Heart left ventricle (tissue), 16 donors: ENCODE measurements at regions not wholly inside any gene's neighbourhood (a gene's known extent, or its start where the extent isn't known, plus 50 kb on each side); places are given as distances from the start of the nearest gene placed in this dataset.

Source experiments
- ATAC-seq, 4 donors: fragments of 200-7000 bp; cut with Tn5 transposase; one replicate each; pipeline ENCODE4 v1.9.1; 2020 to 2022; ENCODE audit warnings: moderate library complexity in 4 of 4, mild to moderate bottlenecking in 3 of 4, moderate number of reproducible peaks in 1 of 4
- DNase-seq, 5 donors: peaks; one replicate each; pipeline ENCODE4 v3.0.0-alpha.2; 2020
- H3K27ac ChIP-seq, 12 donors: fragments of 200-600 bp; sonication (generic) in 4 of 12; one replicate each; pipeline versions ENCODE4 v1.5.0 to v1.8.0; 2016 to 2022; ENCODE audit warnings: mild to moderate bottlenecking in 2 of 12
- H3K27me3 ChIP-seq, 9 donors: fragments of 200-600 bp; sonication (generic) in 2 of 9; one replicate each; pipeline versions ENCODE4 v1.5.1 to v1.8.0; 2016 to 2022; ENCODE audit warnings: mild to moderate bottlenecking in 3 of 9
- H3K36me3 ChIP-seq, 9 donors: fragments of 200-600 bp; sonication (generic) in 2 of 9; one replicate each; pipeline versions ENCODE4 v1.5.0 to v1.8.0; 2018 to 2022; ENCODE audit warnings: mild to moderate bottlenecking in 2 of 9
- H3K4me1 ChIP-seq, 12 donors: fragments of 200-600 bp; sonication (generic) in 4 of 12; one replicate each; pipeline versions ENCODE4 v1.5.0 to v1.8.0; 2016 to 2022; ENCODE audit warnings: mild to moderate bottlenecking in 3 of 12
- H3K4me3 ChIP-seq, 12 donors: fragments of 200-600 bp; sonication (generic) in 4 of 12; one replicate each; pipeline versions ENCODE4 v1.5.0 to v1.8.0; 2017 to 2022; ENCODE audit warnings: mild to moderate bottlenecking in 9 of 12, moderate library complexity in 4 of 12
- H3K9me3 ChIP-seq, 12 donors: fragments of 200-600 bp; sonication (generic) in 4 of 12; one replicate each; pipeline versions ENCODE4 v1.5.0 to v1.8.0; 2016 to 2022; ENCODE audit warnings: mild to moderate bottlenecking in 1 of 12
- POLR2A ChIP-seq, 2 donors: fragments of 450-650 bp; IDR thresholded peaks; one replicate each; pipeline ENCODE4 v1.6.1; 2017; ENCODE audit warnings: antibody characterized with exemption in 2 of 2, mild to moderate bottlenecking in 2 of 2, moderate library complexity in 2 of 2
- WGBS, 4 donors: extraction: QIAGEN DNeasy Blood & Tissue Kit in 2 of 4; methylation state at CpG; one replicate each; pipeline versions ENCODE4 v1.1.5 to v1.1.7; 2013 to 2018; 5-methylcytosine and 5-hydroxymethylcytosine counted together
- intact Hi-C, 10 donors: fragments of 100-400 bp; cut with DNase I; formaldehyde crosslinking; loops; one replicate each; pipeline versions ENCODE4 v1.11.1 to v1.14.2; 2022
- TF ChIP-seq, protein P1 (sequence below), 12 donors: fragments of 200-600 bp; sonication (generic) in 4 of 12; IDR thresholded peaks; one replicate each; pipeline versions ENCODE4 v1.5.0 to v1.8.0; 2018 to 2022; ENCODE audit warnings: antibody characterized with exemption in 12 of 12, mild to moderate bottlenecking in 5 of 12
- donor health status: ischemic (EF 13 %, LVEDD 7.1; RV severe dilation, severe dysfunction).
- donor health status: healthy with polysubstance abuse.
- donor health status: DM: no; HTN: yes; CAD: no.
- donor health status: DM: no; HTN: no; CAD: no.
- donor health status: ischemic (EF 25% LVEDD 6.9; RV normal size, moderate dysfunction).
- donor health status: ischemic (EF 25% LVEDD 5.7; RV mildly dilated, moderate dysfunction).
- donor health status: healthy.
- donor health status: DM: yes; HTN: yes; CAD: no.
- donor health status: ischemic (EF 35%, LVEDD 5.7; RV mildly dilated, moderate dysfunction).
- donor health status: nonischemic (EF 11% LVEDD 7.7; RV severe dilation, severe dysfunction).
- donor health status: DM: yes; HTN: yes; CAD: no.
- donor health status: PGD.
- donor health status: ischemic (EF 29% LVEDD 5.4; RV normal size, mild dysfunction).
- donor health status: nonischemic (EF 23%, LVEDD 6.1; RV moderate dilation, normal function).

DNA sequence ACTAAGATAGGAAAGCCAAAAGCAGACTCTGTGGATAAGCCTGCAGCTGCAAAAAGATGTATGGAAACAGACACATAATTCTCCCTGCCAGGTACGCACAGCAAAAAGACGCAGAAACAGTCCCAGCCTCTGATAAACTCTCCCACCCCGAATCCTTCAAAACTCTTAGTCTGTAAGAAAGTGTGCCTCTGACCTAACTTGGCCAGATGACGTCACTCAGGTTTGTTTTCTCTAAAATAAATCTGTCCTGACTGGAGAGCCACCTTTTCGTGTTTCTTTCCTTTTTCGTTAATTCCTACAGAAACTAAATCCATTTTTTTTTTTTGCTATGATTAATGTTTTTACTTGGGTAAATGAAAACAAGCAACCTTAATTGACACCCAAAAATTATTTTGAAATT, 793.8 kb downstream of the SORCS1 start:
- no peak for TF ChIP-seq POLR2A (IDR thresholded peaks at IDR 0.05)
- TF ChIP-seq, protein P1, sequence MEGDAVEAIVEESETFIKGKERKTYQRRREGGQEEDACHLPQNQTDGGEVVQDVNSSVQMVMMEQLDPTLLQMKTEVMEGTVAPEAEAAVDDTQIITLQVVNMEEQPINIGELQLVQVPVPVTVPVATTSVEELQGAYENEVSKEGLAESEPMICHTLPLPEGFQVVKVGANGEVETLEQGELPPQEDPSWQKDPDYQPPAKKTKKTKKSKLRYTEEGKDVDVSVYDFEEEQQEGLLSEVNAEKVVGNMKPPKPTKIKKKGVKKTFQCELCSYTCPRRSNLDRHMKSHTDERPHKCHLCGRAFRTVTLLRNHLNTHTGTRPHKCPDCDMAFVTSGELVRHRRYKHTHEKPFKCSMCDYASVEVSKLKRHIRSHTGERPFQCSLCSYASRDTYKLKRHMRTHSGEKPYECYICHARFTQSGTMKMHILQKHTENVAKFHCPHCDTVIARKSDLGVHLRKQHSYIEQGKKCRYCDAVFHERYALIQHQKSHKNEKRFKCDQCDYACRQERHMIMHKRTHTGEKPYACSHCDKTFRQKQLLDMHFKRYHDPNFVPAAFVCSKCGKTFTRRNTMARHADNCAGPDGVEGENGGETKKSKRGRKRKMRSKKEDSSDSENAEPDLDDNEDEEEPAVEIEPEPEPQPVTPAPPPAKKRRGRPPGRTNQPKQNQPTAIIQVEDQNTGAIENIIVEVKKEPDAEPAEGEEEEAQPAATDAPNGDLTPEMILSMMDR (IDR thresholded peaks at IDR 0.05), result no peak
- WGBS, 4 donors, result 82 to 92% (median 88%) methylated on average over 6 of the region's 6 CpGs
- Histone ChIP-seq H3K27me3 (no peaks in the 10 kb centered on the region), H3K36me3 (no peaks in the 10 kb centered on the region), H3K27ac (no peak overlapping the region), H3K4me3 (no peak overlapping the region), H3K9me3 (no peaks in the 10 kb centered on the region), H3K4me1 (peaks cover 0 to 4% (median 0%) of the 10 kb centered on the region in 12 donors)
- ATAC-seq (no peak), DNase-seq (no peak)
- intact Hi-C loops, result no loop called here

DNA sequence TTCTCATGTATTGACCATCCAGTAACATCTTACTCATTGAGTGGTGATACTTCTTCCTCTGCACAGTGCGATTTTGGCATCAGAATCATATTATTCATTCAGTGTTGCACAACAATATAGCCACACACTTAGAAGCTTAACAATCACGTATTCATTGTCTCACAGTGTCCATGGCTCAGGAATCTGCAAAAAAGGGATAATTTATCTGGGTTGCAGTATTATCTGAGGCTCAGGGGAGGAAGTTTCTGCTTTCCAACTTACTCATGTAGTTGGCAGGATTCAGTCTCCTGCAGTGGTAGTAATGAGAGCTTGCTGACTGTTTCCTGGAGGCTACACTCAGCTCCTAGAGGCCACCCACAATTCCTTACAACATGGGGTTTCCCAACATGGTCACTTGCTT, 803.6 kb downstream of the SORCS1 start:
- no peaks in the 10 kb centered on the region for H3K4me1 ChIP-seq
- no peaks in the 10 kb centered on the region for H3K36me3 ChIP-seq
- H3K27me3 ChIP-seq, result no peaks in the 10 kb centered on the region
- DNase-seq, result no peak
- intact Hi-C loops, result no loop called here
- 44 to 64% (median 52%) methylated on average over 2 of the region's 2 CpGs for WGBS, 4 donors
- peak in 3 of 4 donors; percentile 60 to 94 (median 90) for ATAC-seq
- no peak overlapping the region for H3K27ac ChIP-seq
- no peak overlapping the region for H3K4me3 ChIP-seq
- no peaks in the 10 kb centered on the region for H3K9me3 ChIP-seq
- TF ChIP-seq POLR2A (IDR thresholded peaks at IDR 0.05), result no peak
- TF ChIP-seq, protein P1 (IDR thresholded peaks at IDR 0.05), result no peak

DNA sequence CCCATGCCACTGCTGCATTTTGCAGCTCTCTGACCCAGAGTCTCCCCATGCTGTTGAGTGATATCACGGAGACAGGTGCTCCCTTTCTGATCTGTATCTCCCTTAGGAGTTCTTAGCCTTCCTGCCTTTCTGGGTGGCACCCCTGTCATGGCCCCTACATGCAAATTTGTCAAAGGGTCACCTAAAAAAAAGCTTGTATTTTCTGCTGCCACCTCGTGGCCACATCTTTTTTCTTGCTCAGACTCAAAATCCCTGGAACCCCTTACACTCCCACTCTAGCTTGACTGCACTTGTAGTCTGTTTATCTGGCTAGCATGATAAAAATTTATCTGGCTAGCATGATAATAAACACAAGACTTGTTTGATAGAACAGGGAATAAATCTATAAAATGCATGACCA, 809.1 kb downstream of the SORCS1 start:
- no peak for ATAC-seq
- 39 to 50% (median 45%) methylated on average over 2 of the region's 2 CpGs for WGBS, 4 donors

DNA sequence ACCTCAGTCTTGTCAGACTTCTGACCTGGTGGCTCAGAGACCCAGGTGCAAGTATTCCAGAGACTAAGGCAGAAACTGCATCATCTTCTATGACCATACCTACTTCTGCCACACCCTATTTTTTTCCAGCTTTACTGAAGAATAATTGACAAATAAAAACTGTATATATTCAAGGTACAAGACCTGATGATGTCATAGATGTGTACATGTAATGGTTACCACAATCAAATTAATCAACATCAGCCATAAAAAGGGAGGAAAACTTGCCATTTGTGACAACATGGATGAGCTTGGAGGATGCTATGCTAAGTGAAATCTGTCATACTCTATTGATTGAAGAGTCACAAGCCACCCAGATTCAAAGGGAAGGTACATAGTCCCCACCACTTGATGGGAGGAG, 815.6 kb downstream of the SORCS1 start:
- Histone ChIP-seq H3K27ac (no peak overlapping the region), H3K27me3 (no peaks in the 10 kb centered on the region), H3K36me3 (no peaks in the 10 kb centered on the region), H3K4me3 (no peak overlapping the region), H3K4me1 (no peaks in the 10 kb centered on the region), H3K9me3 (no peaks in the 10 kb centered on the region)
- TF ChIP-seq, protein P1 (IDR thresholded peaks at IDR 0.05), result no peak
- no peak for TF ChIP-seq POLR2A (IDR thresholded peaks at IDR 0.05)
- no peak for ATAC-seq
- intact Hi-C loops, result no loop called here
- no peak for DNase-seq

More for the DNA sequence above, 809.1 kb downstream of the SORCS1 start:
- Histone ChIP-seq H3K27ac (no peak overlapping the region), H3K27me3 (no peaks in the 10 kb centered on the region), H3K4me1 (no peaks in the 10 kb centered on the region), H3K36me3 (no peaks in the 10 kb centered on the region), H3K4me3 (no peak overlapping the region), H3K9me3 (no peaks in the 10 kb centered on the region)
- no peak for DNase-seq
- intact Hi-C loops, result no loop called here
- TF ChIP-seq POLR2A (IDR thresholded peaks at IDR 0.05), result no peak
- TF ChIP-seq, protein P1 (IDR thresholded peaks at IDR 0.05), result peak in 1 of 12 donors; percentile 20
